Neuron (in vitro differentiated cells): ENCODE measurements at regions not wholly inside any gene's neighbourhood (a gene's known extent, or its start where the extent isn't known, plus 50 kb on each side); places are given as distances from the start of the nearest gene placed in this dataset.

Experiments used
- H2AFZ ChIP-seq: one replicate; pipeline ENCODE4 v1.6.1; 2013; ENCODE audit warnings: low read depth, mild to moderate bottlenecking, inconsistent platforms, low read length, moderate library complexity
- H3K27me3 ChIP-seq: one replicate; pipeline ENCODE4 v1.6.1; 2013; ENCODE audit warnings: low read length; ENCODE audit not compliant: insufficient read depth
- H3K36me3 ChIP-seq: one replicate; pipeline ENCODE4 v1.6.1; 2013; ENCODE audit warnings: low read length; ENCODE audit not compliant: insufficient read depth
- H3K4me1 ChIP-seq: one replicate; pipeline ENCODE4 v1.6.1; 2013; ENCODE audit warnings: low read length; ENCODE audit not compliant: insufficient read depth
- H3K4me3 ChIP-seq: 2 replicates; pipeline ENCODE4 v1.5.1; 2013; ENCODE audit warnings: mild to moderate bottlenecking, low read length, moderate library complexity
- H3K9me3 ChIP-seq: one replicate; pipeline ENCODE4 v1.6.1; 2013; ENCODE audit warnings: low read length

DNA sequence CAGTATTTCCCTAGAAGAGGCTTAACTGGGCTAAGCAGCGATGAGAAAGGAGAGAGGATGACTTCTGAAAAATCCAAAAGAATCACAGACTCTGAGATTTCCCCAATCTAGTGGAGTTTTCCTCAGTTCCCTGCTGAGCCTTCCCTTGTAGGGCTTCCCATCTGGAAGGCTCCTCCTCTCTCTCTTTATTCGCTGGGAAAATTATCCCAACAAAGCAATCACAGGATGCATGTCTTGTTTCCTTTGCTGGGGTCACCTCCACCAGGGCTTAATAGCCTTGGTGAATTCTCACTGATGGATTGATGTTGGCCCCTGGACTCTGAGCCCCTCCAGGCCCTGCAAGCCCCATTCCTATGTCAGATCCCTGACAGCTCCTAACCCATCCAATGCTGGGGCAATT, 69.8 kb upstream of the MAFB start:
- Histone ChIP-seq H3K27me3 (no peaks in the 10 kb centered on the region), H3K4me3 (no peak overlapping the region), H2AFZ (no peak overlapping the region), H3K36me3 (no peaks in the 10 kb centered on the region), H3K9me3 (no peaks in the 10 kb centered on the region), H3K4me1 (no peaks in the 10 kb centered on the region)

DNA sequence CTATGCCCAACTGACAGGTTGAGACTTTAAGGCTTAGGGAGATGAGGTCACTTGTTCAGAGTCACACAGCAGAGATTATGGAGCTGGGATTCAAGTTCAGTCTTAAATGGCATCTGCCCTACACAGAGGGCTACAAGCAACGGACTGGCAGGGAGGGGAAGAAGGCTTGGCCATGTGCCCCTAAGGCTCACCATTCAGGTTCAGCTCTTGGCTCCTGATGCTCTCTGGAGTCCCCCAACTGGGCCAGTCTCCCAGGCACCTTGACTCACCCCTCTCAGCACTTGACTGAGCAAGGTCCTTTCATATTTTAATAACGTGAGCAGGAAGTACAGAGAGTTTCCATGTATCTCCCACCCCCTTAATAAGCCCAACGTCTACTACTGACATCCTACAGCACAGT, 71.4 kb upstream of the MAFB start:
- Histone ChIP-seq H3K4me3 (no peak overlapping the region), H3K36me3 (no peaks in the 10 kb centered on the region), H3K9me3 (no peaks in the 10 kb centered on the region), H3K4me1 (no peaks in the 10 kb centered on the region), H2AFZ (no peak overlapping the region), H3K27me3 (no peaks in the 10 kb centered on the region)

DNA sequence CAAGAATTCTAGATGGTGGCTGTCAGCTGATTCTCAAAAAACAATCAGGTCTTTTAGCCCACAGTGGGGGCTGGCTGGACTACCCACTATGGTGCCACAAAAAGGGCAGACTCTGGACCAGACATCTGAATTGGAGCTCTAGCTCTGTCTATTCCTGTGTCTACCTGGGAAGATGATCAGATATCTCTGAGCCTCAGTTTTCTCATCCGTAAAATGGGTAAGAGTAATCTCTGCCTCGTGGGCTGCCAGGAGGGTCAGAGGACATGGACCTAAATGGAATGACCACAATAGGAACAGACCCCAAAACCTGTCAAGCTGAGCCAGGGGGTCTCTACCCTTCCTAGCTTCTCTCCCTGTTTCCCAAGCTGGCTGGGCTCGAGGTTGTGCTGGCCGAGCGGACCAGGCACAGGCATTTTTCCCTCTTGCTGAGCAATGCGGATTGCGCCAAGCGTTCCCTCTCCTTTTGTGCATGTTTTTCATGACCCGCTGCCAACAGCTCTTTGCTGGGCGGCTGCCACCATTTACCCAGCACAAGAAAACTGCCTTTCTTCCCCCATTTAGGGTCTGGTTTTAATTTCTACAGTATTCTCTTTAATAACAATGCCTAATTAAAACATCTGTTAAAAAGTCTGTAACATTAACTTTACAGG, 74.7 kb upstream of the MAFB start:
- no peaks in the 10 kb centered on the region for H3K27me3 ChIP-seq
- H2AFZ ChIP-seq: no peak overlapping the region
- no peaks in the 10 kb centered on the region for H3K4me1 ChIP-seq
- H3K4me3 ChIP-seq: no peak overlapping the region
- H3K9me3 ChIP-seq: no peaks in the 10 kb centered on the region
- no peaks in the 10 kb centered on the region for H3K36me3 ChIP-seq

DNA sequence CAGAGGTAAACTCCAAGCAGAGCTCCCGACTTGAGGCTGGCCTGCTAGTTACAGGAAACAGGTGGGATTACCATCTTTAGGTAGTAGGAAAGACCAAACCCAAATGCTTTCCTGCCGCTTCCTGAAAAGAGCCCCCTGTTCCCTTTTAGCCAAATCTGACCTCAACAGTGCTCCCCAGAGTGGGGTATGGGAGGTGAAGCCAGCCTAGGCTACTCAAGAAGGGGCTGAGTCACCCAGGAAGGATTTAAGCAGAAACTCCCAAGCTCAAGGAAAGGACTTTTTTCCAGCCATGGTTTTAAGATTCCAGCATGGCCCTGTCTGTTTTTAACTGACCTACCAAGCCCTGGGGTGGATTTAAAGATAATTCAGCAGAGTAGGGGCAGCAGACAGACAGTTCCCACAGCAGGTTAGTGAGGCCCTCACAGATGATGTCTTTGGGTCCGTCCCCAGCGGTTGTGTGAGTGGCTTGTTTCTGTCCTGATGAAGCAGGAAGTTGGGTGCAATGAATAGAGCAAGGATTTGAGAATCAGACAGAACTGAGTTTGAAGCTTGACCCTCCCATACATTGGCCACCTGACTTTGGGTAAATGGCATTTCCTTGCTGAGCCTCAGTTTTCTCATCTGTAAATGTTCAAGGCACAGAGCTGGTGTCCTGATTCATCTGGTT, 76.9 kb upstream of the MAFB start:
- Histone ChIP-seq H3K9me3 (no peaks in the 10 kb centered on the region), H3K27me3 (no peaks in the 10 kb centered on the region), H2AFZ (no peak overlapping the region), H3K4me1 (no peaks in the 10 kb centered on the region), H3K4me3 (no peak overlapping the region), H3K36me3 (no peaks in the 10 kb centered on the region)

DNA sequence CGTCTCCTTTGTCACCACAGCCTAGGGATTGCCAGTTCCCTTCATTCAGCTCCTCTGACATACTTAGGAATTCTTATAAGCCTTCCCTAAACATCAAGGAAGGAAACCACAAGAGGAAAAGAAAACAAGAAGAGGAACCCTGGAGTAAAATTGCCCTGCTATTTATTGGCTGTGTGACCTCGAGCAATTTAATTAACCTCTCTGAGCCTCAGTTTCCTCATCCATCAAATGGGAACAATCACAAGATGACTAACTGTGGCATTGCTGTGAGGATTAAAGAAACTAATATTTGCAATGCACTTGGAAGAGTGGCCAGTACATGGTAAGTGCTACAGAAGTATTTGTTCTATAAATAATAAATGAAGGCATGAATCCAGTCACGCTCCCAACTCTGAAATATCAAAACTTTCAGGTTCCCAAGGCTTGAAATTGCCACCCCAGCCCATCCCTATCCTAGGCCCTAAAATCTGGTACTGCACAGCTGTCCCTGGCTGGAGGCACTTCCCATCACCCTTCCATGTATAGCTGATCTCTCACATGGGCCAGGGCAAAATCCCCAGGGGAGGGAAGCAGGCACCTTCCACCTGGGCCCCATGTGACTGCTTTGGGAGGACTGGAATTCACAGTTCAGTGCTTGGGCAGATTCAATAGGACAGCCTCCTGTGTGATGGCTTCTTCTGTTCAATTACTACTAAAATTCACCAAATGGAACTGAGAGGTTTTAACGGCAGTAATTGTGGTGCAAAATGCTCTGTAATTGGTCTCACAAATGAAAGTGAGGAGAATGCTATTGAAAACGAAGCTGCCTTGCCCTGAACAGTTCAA, 78.0 kb upstream of the MAFB start:
- Histone ChIP-seq H3K9me3 (no peaks in the 10 kb centered on the region), H2AFZ (no peak overlapping the region), H3K4me1 (no peaks in the 10 kb centered on the region), H3K4me3 (no peak overlapping the region), H3K27me3 (no peaks in the 10 kb centered on the region), H3K36me3 (no peaks in the 10 kb centered on the region)

DNA sequence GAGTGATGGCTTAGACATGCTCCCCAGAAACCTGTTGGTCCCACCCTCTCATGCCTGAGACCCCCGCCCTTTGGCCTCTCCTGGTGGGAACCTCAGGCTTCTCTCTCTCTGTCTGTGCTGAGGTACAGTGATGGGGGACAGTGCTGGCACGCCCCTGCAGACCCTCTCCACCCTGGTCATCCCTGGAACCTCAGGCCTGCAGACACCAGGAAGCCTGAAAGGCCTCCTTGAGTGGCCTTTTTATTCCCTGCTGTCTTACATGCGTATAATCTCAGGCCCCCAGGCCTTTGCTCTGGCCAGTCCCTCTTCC, 78.5 kb upstream of the MAFB start:
- no peaks in the 10 kb centered on the region for H3K36me3 ChIP-seq
- H2AFZ ChIP-seq: no peak overlapping the region
- no peak overlapping the region for H3K4me3 ChIP-seq
- H3K27me3 ChIP-seq: no peaks in the 10 kb centered on the region
- no peaks in the 10 kb centered on the region for H3K9me3 ChIP-seq
- no peaks in the 10 kb centered on the region for H3K4me1 ChIP-seq

DNA sequence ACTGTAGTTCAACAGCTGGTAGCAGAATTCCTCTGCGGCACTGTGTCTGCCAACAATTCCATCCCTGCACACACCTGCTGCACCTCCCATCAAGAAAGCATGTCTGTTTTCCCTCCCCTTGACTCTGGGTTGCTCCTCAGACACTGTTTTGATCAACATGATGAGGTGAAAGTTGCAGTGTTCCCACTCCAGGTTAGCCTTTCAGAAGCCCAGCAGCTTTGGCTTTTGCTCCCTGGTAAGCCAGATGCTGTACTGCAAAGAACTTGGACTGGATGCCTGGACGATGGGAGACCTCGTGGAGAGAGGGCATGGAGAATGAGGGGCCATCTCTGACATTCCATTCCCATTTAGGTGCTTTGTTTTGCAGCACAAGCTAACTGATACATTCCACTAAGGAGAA, 79.1 kb upstream of the MAFB start:
- no peaks in the 10 kb centered on the region for H3K27me3 ChIP-seq
- H3K4me3 ChIP-seq: no peak overlapping the region
- no peaks in the 10 kb centered on the region for H3K36me3 ChIP-seq
- no peak overlapping the region for H2AFZ ChIP-seq
- no peaks in the 10 kb centered on the region for H3K4me1 ChIP-seq
- H3K9me3 ChIP-seq: no peaks in the 10 kb centered on the region

DNA sequence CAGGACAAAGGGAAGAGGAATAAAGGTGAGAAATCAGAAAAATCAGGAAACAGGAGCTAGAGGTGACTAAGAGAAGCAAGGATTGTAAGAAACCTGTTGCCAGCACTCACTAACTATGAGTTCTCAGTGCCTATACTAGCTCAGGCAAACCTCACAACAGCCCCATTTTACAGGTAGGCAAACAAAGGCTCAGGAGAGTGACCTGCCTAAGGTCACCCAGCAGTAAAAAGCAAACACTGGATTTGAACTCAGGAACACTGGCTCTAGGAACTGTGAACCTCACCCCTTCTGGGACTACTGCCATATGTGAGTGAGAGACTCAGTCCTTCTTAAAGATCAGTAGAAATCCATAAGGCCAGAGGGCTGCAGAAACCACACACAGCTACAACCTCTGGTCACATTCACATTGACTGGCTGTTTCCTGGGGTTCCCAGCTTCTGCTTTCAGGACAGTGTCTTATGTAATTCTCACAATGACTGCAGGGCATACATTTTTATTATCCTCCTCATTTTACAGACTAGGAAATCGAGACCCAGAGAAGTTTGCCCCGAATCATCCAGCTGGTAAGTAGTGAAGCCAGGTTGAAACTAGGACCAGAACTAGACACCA, 80.7 kb upstream of the MAFB start:
- Histone ChIP-seq H3K4me3 (no peak overlapping the region), H3K36me3 (no peaks in the 10 kb centered on the region), H2AFZ (no peak overlapping the region), H3K27me3 (no peaks in the 10 kb centered on the region), H3K9me3 (no peaks in the 10 kb centered on the region), H3K4me1 (no peaks in the 10 kb centered on the region)

DNA sequence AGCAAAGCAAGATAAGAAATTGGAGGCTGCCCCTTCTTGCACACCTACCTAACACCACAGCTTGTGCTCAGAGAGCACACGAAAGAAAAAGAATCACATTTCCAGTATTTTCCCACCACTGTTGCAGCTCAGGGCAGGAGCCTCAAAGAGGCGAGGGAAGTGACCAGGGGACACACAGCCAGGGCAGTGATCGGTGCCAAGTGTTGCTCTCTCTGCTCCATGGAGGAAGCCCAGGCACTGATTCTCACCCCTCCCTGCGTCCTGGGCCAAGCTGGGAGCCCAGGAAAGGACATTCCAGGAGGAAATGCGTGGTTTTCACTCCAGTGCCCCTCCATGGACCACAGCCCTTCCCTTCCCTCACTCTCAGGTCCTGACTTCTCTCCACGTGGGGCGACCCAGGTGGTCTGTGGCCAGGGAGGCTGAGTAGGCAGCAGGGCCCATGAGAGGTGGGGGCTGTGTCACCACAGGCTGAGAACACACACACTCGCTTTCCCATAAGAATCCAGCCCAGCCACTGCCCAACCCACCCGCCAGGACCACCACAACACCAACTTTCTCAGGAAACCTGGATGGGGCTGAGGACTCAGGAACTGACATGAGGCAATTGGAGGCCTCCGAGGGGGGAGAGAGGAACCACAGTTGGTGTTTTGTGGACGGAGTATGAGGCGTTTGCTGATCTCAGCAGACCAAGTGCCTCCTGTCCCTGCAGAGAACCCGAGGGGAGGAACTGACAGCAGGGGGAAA, 81.7 kb upstream of the MAFB start:
- Histone ChIP-seq H3K36me3 (no peaks in the 10 kb centered on the region), H3K9me3 (no peaks in the 10 kb centered on the region), H2AFZ (no peak overlapping the region), H3K4me3 (no peak overlapping the region), H3K4me1 (no peaks in the 10 kb centered on the region), H3K27me3 (no peaks in the 10 kb centered on the region)

DNA sequence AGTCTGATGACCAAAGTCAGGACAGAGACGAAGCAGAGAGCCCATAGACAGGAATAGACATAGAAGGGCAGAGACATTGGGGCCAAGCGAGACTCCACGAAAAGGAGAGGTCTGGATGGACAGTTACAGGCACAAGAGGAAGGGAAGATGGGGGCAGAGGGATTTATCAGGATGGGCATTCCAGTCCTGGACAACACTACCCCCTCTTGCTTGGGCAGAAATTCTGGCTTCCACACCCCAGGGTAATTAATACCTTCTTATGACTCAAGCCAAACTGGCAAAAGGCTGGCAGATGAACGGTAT, 82.2 kb upstream of the MAFB start:
- Histone ChIP-seq H3K4me1 (no peaks in the 10 kb centered on the region), H3K9me3 (no peaks in the 10 kb centered on the region), H3K4me3 (no peak overlapping the region), H3K27me3 (no peaks in the 10 kb centered on the region), H3K36me3 (no peaks in the 10 kb centered on the region), H2AFZ (no peak overlapping the region)

DNA sequence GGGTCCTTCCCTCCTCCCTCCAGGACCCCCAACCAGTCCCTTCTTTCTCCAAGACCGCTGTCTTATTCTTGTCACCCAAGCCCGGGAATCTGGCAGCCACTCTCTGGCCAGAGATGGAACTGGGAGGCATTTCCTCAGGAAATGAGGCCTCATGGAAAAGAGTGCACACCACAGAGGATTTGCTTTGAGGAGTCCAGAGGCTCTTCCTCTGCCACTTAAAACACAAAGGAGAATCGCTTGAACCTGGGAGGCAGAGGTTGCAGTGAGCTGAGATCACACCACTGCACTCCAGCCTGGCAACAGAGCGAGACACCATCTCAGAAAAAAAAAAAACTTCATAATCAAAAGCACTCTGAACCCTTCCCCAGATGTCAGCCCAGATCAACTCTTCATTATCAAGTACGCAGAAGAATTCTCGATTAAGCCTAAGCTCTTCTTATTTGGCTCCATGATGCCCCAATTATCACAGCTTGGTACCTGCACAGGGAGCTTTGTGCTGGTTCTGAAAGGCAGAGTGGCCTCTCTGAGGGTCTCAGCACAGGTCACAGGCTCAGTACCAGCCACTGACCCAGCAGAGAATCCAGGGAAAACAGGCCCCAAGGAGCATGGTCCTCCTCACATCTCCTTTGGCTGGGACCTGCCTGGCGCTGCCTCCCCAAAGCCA, 82.9 kb upstream of the MAFB start:
- no peaks in the 10 kb centered on the region for H3K4me1 ChIP-seq
- H2AFZ ChIP-seq: no peak overlapping the region
- H3K36me3 ChIP-seq: no peaks in the 10 kb centered on the region
- no peaks in the 10 kb centered on the region for H3K9me3 ChIP-seq
- no peaks in the 10 kb centered on the region for H3K27me3 ChIP-seq
- no peak overlapping the region for H3K4me3 ChIP-seq

DNA sequence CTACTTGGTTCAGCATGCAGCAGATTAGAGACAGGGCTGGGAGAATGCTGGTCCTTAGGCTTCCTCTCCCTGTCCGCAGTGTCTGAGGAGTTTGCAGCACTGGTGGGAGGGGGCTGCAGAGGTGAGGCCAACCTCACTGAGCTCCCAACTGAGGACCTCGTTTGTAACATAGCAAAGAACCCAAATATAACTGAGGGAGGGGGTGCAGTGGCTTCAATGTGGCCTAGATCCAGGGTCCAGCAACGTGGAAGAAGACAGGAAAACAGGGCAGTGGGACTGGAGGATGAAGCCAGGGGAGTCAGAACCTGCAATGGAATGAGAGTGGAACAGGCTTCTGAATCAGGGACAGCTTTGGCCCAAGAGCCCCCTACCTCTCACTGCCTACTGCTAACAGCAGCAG, 84.3 kb upstream of the MAFB start:
- Histone ChIP-seq H3K27me3 (no peaks in the 10 kb centered on the region), H3K9me3 (no peaks in the 10 kb centered on the region), H3K4me1 (no peaks in the 10 kb centered on the region), H2AFZ (no peak overlapping the region), H3K4me3 (no peak overlapping the region), H3K36me3 (no peaks in the 10 kb centered on the region)
